ENCODE measurements at regions not wholly inside any gene's neighbourhood (a gene's known extent, or its start where the extent isn't known, plus 50 kb on each side); places are given as distances from the start of the nearest gene placed in this dataset.

DNA sequence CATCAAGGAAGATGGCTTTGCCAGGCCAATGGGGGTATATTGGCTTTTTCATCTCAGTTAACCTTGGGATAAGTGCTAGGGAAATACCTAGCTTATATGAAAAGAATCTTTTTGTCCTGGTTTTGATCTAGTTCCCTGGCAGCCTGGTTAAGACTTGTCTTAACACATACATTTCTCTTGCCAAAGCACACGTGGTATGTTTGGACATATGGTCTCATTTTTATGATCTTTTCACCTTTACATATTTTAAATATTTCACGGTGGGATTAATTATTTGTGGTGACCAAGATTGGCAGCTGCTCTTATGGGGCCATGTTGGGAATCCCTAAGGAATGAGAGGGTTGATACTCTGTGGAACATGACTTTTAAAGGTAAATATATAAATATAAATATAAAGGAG is 312.5 kb downstream of the NPR3 start:
- TF ChIP-seq, protein P1, sequence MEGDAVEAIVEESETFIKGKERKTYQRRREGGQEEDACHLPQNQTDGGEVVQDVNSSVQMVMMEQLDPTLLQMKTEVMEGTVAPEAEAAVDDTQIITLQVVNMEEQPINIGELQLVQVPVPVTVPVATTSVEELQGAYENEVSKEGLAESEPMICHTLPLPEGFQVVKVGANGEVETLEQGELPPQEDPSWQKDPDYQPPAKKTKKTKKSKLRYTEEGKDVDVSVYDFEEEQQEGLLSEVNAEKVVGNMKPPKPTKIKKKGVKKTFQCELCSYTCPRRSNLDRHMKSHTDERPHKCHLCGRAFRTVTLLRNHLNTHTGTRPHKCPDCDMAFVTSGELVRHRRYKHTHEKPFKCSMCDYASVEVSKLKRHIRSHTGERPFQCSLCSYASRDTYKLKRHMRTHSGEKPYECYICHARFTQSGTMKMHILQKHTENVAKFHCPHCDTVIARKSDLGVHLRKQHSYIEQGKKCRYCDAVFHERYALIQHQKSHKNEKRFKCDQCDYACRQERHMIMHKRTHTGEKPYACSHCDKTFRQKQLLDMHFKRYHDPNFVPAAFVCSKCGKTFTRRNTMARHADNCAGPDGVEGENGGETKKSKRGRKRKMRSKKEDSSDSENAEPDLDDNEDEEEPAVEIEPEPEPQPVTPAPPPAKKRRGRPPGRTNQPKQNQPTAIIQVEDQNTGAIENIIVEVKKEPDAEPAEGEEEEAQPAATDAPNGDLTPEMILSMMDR (IDR thresholded peaks at IDR 0.05; ENCODE audit: low read depth, low read length): no peak
- H3K4me3 ChIP-seq (ENCODE audit: low read depth, low read length): no peak overlapping the region

GRCh38 chr5:33032271-33033070 is 321.4 kb downstream of the NPR3 start:
- H3K4me3 ChIP-seq (ENCODE audit: low read depth, low read length): no peak overlapping the region
- TF ChIP-seq, protein P1 (IDR thresholded peaks at IDR 0.05; ENCODE audit: low read depth, low read length): no peak

DNA sequence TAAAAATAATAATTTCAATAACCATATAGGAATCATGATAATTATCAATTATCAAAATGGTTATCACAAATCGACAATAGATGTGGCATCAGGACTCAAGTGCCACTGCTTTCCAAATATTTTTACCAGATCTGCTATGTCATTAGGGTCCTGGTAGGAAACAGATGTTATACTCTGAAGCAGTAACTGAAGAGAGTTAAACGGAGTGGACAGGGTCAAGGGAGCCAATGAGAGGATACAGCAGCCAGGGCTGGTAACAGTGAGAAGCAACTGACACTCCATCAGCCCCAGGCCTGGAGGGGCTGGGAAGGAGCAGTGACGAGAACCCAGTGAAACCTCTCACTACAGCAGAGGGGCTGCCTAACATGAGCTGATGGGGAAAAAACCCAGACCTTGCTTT is 322.4 kb downstream of the NPR3 start:
- no peak overlapping the region for H3K4me3 ChIP-seq (ENCODE audit: low read depth, low read length)
- TF ChIP-seq, protein P1 (IDR thresholded peaks at IDR 0.05; ENCODE audit: low read depth, low read length): no peak

DNA sequence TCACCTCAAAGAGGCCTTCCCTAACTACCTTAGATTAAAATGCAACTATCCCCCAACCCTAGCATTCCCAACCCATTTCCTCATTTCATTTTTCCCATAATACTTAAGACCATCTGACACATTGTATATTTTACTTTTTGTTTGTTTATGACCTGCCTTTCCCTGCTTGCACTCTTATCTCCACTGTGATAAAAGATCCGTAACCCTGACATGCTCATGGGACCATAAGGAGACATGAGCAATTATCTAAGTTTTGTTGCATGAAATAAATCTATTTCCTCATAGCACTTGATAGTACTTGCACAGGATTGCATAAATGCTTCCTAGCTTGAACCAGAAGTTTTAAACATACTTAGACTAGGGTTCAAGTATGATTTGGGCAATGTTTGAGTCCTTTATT is 323.7 kb downstream of the NPR3 start:
- TF ChIP-seq, protein P1 (IDR thresholded peaks at IDR 0.05; ENCODE audit: low read depth, low read length): no peak
- no peak overlapping the region for H3K4me3 ChIP-seq (ENCODE audit: low read depth, low read length)

GRCh38 chr5:33035851-33036527 is 324.9 kb downstream of the NPR3 start:
- TF ChIP-seq, protein P1 (IDR thresholded peaks at IDR 0.05; ENCODE audit: low read depth, low read length): no peak
- no peak overlapping the region for H3K4me3 ChIP-seq (ENCODE audit: low read depth, low read length)

- TF ChIP-seq, protein P1 (IDR thresholded peaks at IDR 0.05; ENCODE audit: low read depth, low read length): no peak
These were observed 326.0 kb downstream of the NPR3 start for GRCh38 chr5:33037076-33037475.

DNA sequence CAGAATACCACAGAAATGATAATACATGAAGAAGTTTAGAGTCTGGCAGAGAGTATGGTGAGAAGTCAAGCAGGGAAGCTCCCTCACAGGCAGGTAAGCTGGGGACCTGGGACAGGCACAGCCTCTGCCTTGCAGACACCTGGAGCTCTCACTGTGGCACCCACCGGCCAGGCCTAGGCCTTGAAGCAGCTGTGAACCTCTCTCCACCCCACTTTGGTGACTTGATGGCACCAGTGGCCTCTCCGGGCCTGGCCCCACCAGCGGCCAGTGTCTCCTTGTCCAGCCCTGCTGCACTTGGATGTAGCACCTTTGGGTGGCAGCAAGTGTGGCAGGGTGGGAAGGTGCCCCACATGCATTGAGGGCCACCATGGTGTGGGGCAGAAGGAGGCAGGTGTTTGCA is 330.5 kb downstream of the NPR3 start:
- TF ChIP-seq, protein P1 (IDR thresholded peaks at IDR 0.05; ENCODE audit: low read depth, low read length): no peak
- H3K4me3 ChIP-seq (ENCODE audit: low read depth, low read length): no peak overlapping the region

More at GRCh38 chr5:33037076-33037475, 326.0 kb downstream of the NPR3 start:
- H3K4me3 ChIP-seq (ENCODE audit: low read depth, low read length): no peak overlapping the region
